Urinary bladder (tissue), 3 donors: ENCODE measurements at regions not wholly inside any gene's neighbourhood (a gene's known extent, or its start where the extent isn't known, plus 50 kb on each side); places are given as distances from the start of the nearest gene placed in this dataset.

Experiments
- DNase-seq: peaks from one replicate; pipeline ENCODE4 v3.0.0-alpha.2; 2015; ENCODE audit errors: extremely low spot score
- H3K27ac ChIP-seq: one replicate; pipeline ENCODE4 v1.5.1; 2013; ENCODE audit warnings: low read depth, mild to moderate bottlenecking, moderate library complexity
- H3K36me3 ChIP-seq: one replicate; pipeline ENCODE4 v1.6.1; 2013; ENCODE audit warnings: mild to moderate bottlenecking, moderate library complexity; ENCODE audit not compliant: insufficient read depth
- H3K4me1 ChIP-seq: one replicate; pipeline ENCODE4 v1.6.1; 2013; ENCODE audit warnings: mild to moderate bottlenecking, moderate library complexity; ENCODE audit not compliant: insufficient read depth
- H3K4me3 ChIP-seq: one replicate; pipeline ENCODE4 v1.5.1; 2013; ENCODE audit warnings: low read depth, low read length
- WGBS: extraction: QIAGEN DNeasy Blood & Tissue Kit; methylation state at CpG from one replicate; pipeline ENCODE4 v1.1.7; 2013; 5-methylcytosine and 5-hydroxymethylcytosine counted together
- donor health status: healthy with polysubstance abuse.
- donor health status: healthy.

GRCh38 chr2:84278386-84278785 is 180.7 kb downstream of the SUCLG1 start:
- WGBS, result 81% methylated on average over 2 of the region's 2 CpGs
- H3K36me3 ChIP-seq, result no peaks in the 10 kb centered on the region
- no peaks in the 10 kb centered on the region for H3K4me1 ChIP-seq
- H3K4me3 ChIP-seq, result no peak overlapping the region
- H3K27ac ChIP-seq, result no peak overlapping the region
- no peak for DNase-seq

- Histone ChIP-seq H3K27ac (no peak overlapping the region), H3K4me3 (no peak overlapping the region), H3K4me1 (no peaks in the 10 kb centered on the region), H3K36me3 (no peaks in the 10 kb centered on the region)
- DNase-seq, result no peak
Observed at GRCh38 chr2:84276590-84277255, 182.4 kb downstream of the SUCLG1 start.

- no peak overlapping the region for H3K4me3 ChIP-seq
- whole genome bisulfite sequencing, result 81% methylated on average over 7 of the region's 7 CpGs
Observed at GRCh38 chr2:84273406-84273805, 185.7 kb downstream of the SUCLG1 start.

GRCh38 chr2:84271977-84272376 is 187.1 kb downstream of the SUCLG1 start:
- DNase-seq, result no peak
- no peak overlapping the region for H3K27ac ChIP-seq
- H3K4me3 ChIP-seq, result no peak overlapping the region
- WGBS, result 70% methylated on average over 3 of the region's 3 CpGs
- no peaks in the 10 kb centered on the region for H3K4me1 ChIP-seq
- H3K36me3 ChIP-seq, result no peaks in the 10 kb centered on the region

More at GRCh38 chr2:84273406-84273805, 185.7 kb downstream of the SUCLG1 start:
- Histone ChIP-seq H3K27ac (no peak overlapping the region), H3K4me1 (no peaks in the 10 kb centered on the region), H3K36me3 (no peaks in the 10 kb centered on the region)
- DNase-seq, result no peak

GRCh38 chr2:84257831-84258230 is 201.2 kb downstream of the SUCLG1 start:
- Histone ChIP-seq H3K4me3 (no peak overlapping the region), H3K27ac (no peak overlapping the region), H3K4me1 (no peaks in the 10 kb centered on the region), H3K36me3 (no peaks in the 10 kb centered on the region)
- no peak for DNase-seq

GRCh38 chr2:84251651-84252302 is 207.3 kb downstream of the SUCLG1 start:
- 97% methylated on average over 2 of the region's 2 CpGs for WGBS
- no peak overlapping the region for H3K4me3 ChIP-seq
- no peaks in the 10 kb centered on the region for H3K36me3 ChIP-seq
- no peaks in the 10 kb centered on the region for H3K4me1 ChIP-seq
- DNase-seq, result no peak
- no peak overlapping the region for H3K27ac ChIP-seq

- H3K36me3 ChIP-seq, result no peaks in the 10 kb centered on the region
- no peaks in the 10 kb centered on the region for H3K4me1 ChIP-seq
- WGBS, result 84% methylated on average over 4 of the region's 4 CpGs
- DNase-seq, result no peak
- no peak overlapping the region for H3K27ac ChIP-seq
- no peak overlapping the region for H3K4me3 ChIP-seq
Observed at GRCh38 chr2:84249140-84249539, 209.9 kb downstream of the SUCLG1 start.

- Histone ChIP-seq H3K4me3 (no peak overlapping the region), H3K36me3 (no peaks in the 10 kb centered on the region), H3K4me1 (no peaks in the 10 kb centered on the region), H3K27ac (no peak overlapping the region)
- no peak for DNase-seq
- 42% methylated on average over 3 of the region's 3 CpGs for WGBS
Observed at GRCh38 chr2:84247532-84247931, 211.5 kb downstream of the SUCLG1 start.

- Histone ChIP-seq H3K36me3 (no peaks in the 10 kb centered on the region), H3K4me3 (no peak overlapping the region), H3K4me1 (no peaks in the 10 kb centered on the region), H3K27ac (no peak overlapping the region)
- WGBS, result 58% methylated on average over 9 of the region's 9 CpGs
- DNase-seq, result no peak
Observed at GRCh38 chr2:84243788-84244733, 215.0 kb downstream of the SUCLG1 start.

GRCh38 chr2:84238907-84239306 is 220.2 kb downstream of the SUCLG1 start:
- Histone ChIP-seq H3K4me3 (no peak overlapping the region), H3K4me1 (no peaks in the 10 kb centered on the region), H3K27ac (no peak overlapping the region), H3K36me3 (no peaks in the 10 kb centered on the region)
- no peak for DNase-seq
- WGBS, result 56% methylated on average over 2 of the region's 2 CpGs

- H3K27ac ChIP-seq, result no peak overlapping the region
- H3K4me1 ChIP-seq, result no peaks in the 10 kb centered on the region
- no peak overlapping the region for H3K4me3 ChIP-seq
- H3K36me3 ChIP-seq, result no peaks in the 10 kb centered on the region
- DNase-seq, result no peak
- 75% methylated on average over 7 of the region's 7 CpGs for WGBS
Observed at GRCh38 chr2:84236288-84236687, 222.8 kb downstream of the SUCLG1 start.

GRCh38 chr2:84234103-84234502 is 225.0 kb downstream of the SUCLG1 start:
- Histone ChIP-seq H3K4me1 (no peaks in the 10 kb centered on the region), H3K4me3 (no peak overlapping the region), H3K27ac (no peak overlapping the region), H3K36me3 (no peaks in the 10 kb centered on the region)
- no peak for DNase-seq
- 48% methylated on average over 6 of the region's 6 CpGs for WGBS

- no peak for DNase-seq
- Histone ChIP-seq H3K36me3 (no peaks in the 10 kb centered on the region), H3K4me3 (no peak overlapping the region), H3K27ac (no peak overlapping the region), H3K4me1 (no peaks in the 10 kb centered on the region)
- WGBS, result 78% methylated on average over 1 of the region's 1 CpG
Observed at GRCh38 chr2:84231478-84231877, 227.6 kb downstream of the SUCLG1 start.

- DNase-seq, result no peak
- no peak overlapping the region for H3K4me3 ChIP-seq
- H3K4me1 ChIP-seq, result no peaks in the 10 kb centered on the region
- no peak overlapping the region for H3K27ac ChIP-seq
- no peaks in the 10 kb centered on the region for H3K36me3 ChIP-seq
Observed at GRCh38 chr2:84224121-84224520, 235.0 kb downstream of the SUCLG1 start.
